HCT116 (cell line): ENCODE measurements at regions not wholly inside any gene's neighbourhood (a gene's known extent, or its start where the extent isn't known, plus 50 kb on each side); places are given as distances from the start of the nearest gene placed in this dataset.
A peak's percentile ranks its signal among the peaks of the same experiment; 100 is the strongest.

Source experiments
- ATAC-seq: fragments of 200-7000 bp; cut with Tn5 transposase; 2 replicates; pipeline ENCODE4 v1.9.1; 2020; ENCODE audit warnings: mild to moderate bottlenecking, moderate library complexity
- BruUV-seq: library from RNA; stranded (reverse); fragments of 400-500 nt; replicated peaks from 2 replicates; lab custom pipeline; 2021; lab: Mats Ljungman, UMichigan
- CTCF ChIA-PET: fragments of 300-600 bp; sonication (Branson Sonifier 250); formaldehyde crosslinking; loops from one replicate; lab custom pipeline; 2021; ENCODE audit warnings: antibody characterized with exemption; lab: Charles Lee
- POLR2A ChIA-PET: fragments of 300-600, 350-600 bp; sonication (Branson Sonifier 250); formaldehyde crosslinking; loops from one replicate; lab custom pipeline; 2021; ENCODE audit warnings: antibody characterized with exemption; lab: Charles Lee
- RAD21 ChIA-PET, 2 experiments: fragments of 300-600 bp; sonication (Branson Sonifier 250); formaldehyde crosslinking; loops; one replicate each; lab custom pipeline; 2023; ENCODE audit warnings: low total read pairs in 2 of 2; ENCODE audit not compliant: uncharacterized antibody in 2 of 2, unreplicated experiment in 2 of 2, low non-redundant PET in 1 of 2; lab: Charles Lee
- DNase-seq: peaks from one replicate; pipeline ENCODE4 v3.0.0-alpha.2; 2010; ENCODE audit warnings: low read depth, low spot score
- H2AFZ ChIP-seq: fragments of 200-600 bp; shearing (Covaris generic), sonication (generic); 2 replicates; pipeline ENCODE4 v1.6.1; 2017; ENCODE audit warnings: low read depth, mixed run types, mixed read lengths, antibody characterized with exemption, low read length; ENCODE audit not compliant: poor library complexity, severe bottlenecking
- H3K27ac ChIP-seq: 2 replicates; pipeline ENCODE4 v1.5.1; 2012; ENCODE audit warnings: low read depth, low read length
- H3K27me3 ChIP-seq: fragments of 200-600 bp; sonication (generic); 2 replicates; pipeline ENCODE4 v1.6.1; 2016; ENCODE audit warnings: mixed run types, low read length, mixed read lengths; ENCODE audit not compliant: insufficient read depth
- H3K36me3 ChIP-seq, 2 experiments: fragments of 200-500 bp in 1 of 2; fragments of 200-600 bp in 1 of 2; sonication (Bioruptor generic) in 1 of 2; sonication (generic) in 1 of 2; 2 replicates each; pipeline versions ENCODE4 v1.5.1 to v1.6.1; 2014 to 2016; ENCODE audit warnings: low read length in 2 of 2, inconsistent platforms in 1 of 2, mixed read lengths in 1 of 2, mixed run types in 1 of 2; ENCODE audit not compliant: insufficient read depth in 2 of 2, control insufficient read depth in 1 of 2
- H3K4me1 ChIP-seq, 2 experiments: fragments of 200-600 bp in 1 of 2; sonication (generic) in 1 of 2; 2 replicates each; pipeline versions ENCODE4 v1.5.1 to v1.6.1; 2012 to 2017; ENCODE audit warnings: low read length in 2 of 2, inconsistent platforms in 1 of 2, mild to moderate bottlenecking in 1 of 2, mixed read lengths in 1 of 2, mixed run types in 1 of 2, moderate library complexity in 1 of 2; ENCODE audit not compliant: insufficient read depth in 2 of 2, control insufficient read depth in 1 of 2
- H3K4me2 ChIP-seq: fragments of 200-600 bp; sonication (generic); 2 replicates; pipeline ENCODE4 v1.6.1; 2017; ENCODE audit warnings: mixed run types, low read length, mixed read lengths
- H3K4me3 ChIP-seq, 2 experiments: fragments of 200-600 bp in 1 of 2; sonication (generic) in 1 of 2; replicated peaks in 1 of 2; 2 replicates each; pipeline ENCODE4 v1.5.1; 2011 to 2016; ENCODE audit warnings: low read length in 2 of 2, control low read depth in 1 of 2, low read depth in 1 of 2, mild to moderate bottlenecking in 1 of 2, mixed read lengths in 1 of 2, mixed run types in 1 of 2
- H3K79me2 ChIP-seq: fragments of 200-600 bp; sonication (generic); 2 replicates; pipeline ENCODE4 v1.6.1; 2017; ENCODE audit warnings: mild to moderate bottlenecking, mixed run types, low read length, moderate library complexity, mixed read lengths; ENCODE audit not compliant: insufficient read depth
- H3K9ac ChIP-seq: fragments of 200-600 bp; sonication (generic); 2 replicates; pipeline ENCODE4 v1.6.1; 2016; ENCODE audit warnings: low read length, mixed read lengths
- H3K9me2 ChIP-seq: fragments of 200-600 bp; sonication (generic), shearing (Covaris generic); 2 replicates; pipeline ENCODE4 v1.6.1; 2017; ENCODE audit warnings: mixed run types, mild to moderate bottlenecking, moderate library complexity; ENCODE audit not compliant: insufficient read depth
- H3K9me3 ChIP-seq, 2 experiments: fragments of 200-500 bp in 1 of 2; fragments of 200-600 bp in 1 of 2; sonication (Bioruptor generic) in 1 of 2; sonication (generic) in 1 of 2; 2 replicates each; pipeline ENCODE4 v1.6.1; 2014 to 2017; ENCODE audit warnings: low read length in 2 of 2, mixed read lengths in 2 of 2, inconsistent platforms in 1 of 2, low read depth in 1 of 2, mild to moderate bottlenecking in 1 of 2, mixed run types in 1 of 2, moderate library complexity in 1 of 2; ENCODE audit not compliant: control insufficient read depth in 1 of 2, insufficient read depth in 1 of 2
- H4K20me1 ChIP-seq: fragments of 200-600 bp; sonication (generic), shearing (Covaris generic); 2 replicates; pipeline ENCODE4 v1.6.1; 2017; ENCODE audit warnings: mixed run types, mild to moderate bottlenecking, moderate library complexity; ENCODE audit not compliant: insufficient read depth
- CBX3 ChIP-seq: IDR thresholded peaks from 2 replicates; pipeline ENCODE4 v1.6.1; 2012; ENCODE audit warnings: low read depth
- CEBPB ChIP-seq: IDR thresholded peaks from 2 replicates; pipeline ENCODE4 v1.6.1; 2012; ENCODE audit warnings: low read depth
- EGR1 ChIP-seq: IDR thresholded peaks from 2 replicates; pipeline ENCODE4 v1.6.1; 2012; ENCODE audit warnings: low read depth
- ELF1 ChIP-seq: IDR thresholded peaks from 2 replicates; pipeline ENCODE4 v1.6.1; 2012; ENCODE audit warnings: low read depth, borderline replicate concordance
- EZH2 ChIP-seq: fragments of 200-600 bp; sonication (generic); IDR thresholded peaks from 2 replicates; pipeline ENCODE4 v1.6.1; 2017; ENCODE audit warnings: antibody characterized with exemption, mixed run types
- EZH2phosphoT487 ChIP-seq: fragments of 200-600 bp; IDR thresholded peaks from 2 replicates; pipeline ENCODE4 v1.6.1; 2018; ENCODE audit warnings: antibody characterized with exemption, borderline replicate concordance
- FOSL1 ChIP-seq: IDR thresholded peaks from 2 replicates; pipeline ENCODE4 v1.6.1; 2012; ENCODE audit warnings: low read depth
- JUND ChIP-seq: IDR thresholded peaks from 2 replicates; pipeline ENCODE4 v1.6.1; 2012
- POLR2AphosphoS5 ChIP-seq: IDR thresholded peaks from 2 replicates; pipeline ENCODE4 v1.6.1; 2011; ENCODE audit warnings: mild to moderate bottlenecking, low read depth, low read length, moderate library complexity
- RAD21 ChIP-seq: IDR thresholded peaks from 2 replicates; pipeline ENCODE4 v1.6.1; 2012; ENCODE audit warnings: low read depth, mild to moderate bottlenecking
- SIN3A ChIP-seq: IDR thresholded peaks from 2 replicates; pipeline ENCODE4 v1.6.1; 2012; ENCODE audit warnings: low read depth
- SP1 ChIP-seq: IDR thresholded peaks from 2 replicates; pipeline ENCODE4 v1.6.1; 2012; ENCODE audit warnings: low read depth
- TCF7L2 ChIP-seq: IDR thresholded peaks from 2 replicates; pipeline ENCODE4 v1.7.0; 2011; ENCODE audit warnings: borderline replicate concordance, inconsistent platforms; ENCODE audit not compliant: insufficient read depth, insufficient read length; ENCODE audit errors: extremely low read depth
- YY1 ChIP-seq: IDR thresholded peaks from 2 replicates; pipeline ENCODE4 v1.6.1; 2011; ENCODE audit warnings: low read length, low read depth, moderate library complexity, mild to moderate bottlenecking; ENCODE audit not compliant: insufficient replicate concordance; ENCODE audit errors: extremely low read depth
- ZFX ChIP-seq: fragments of 450-650 bp; IDR thresholded peaks from 2 replicates; pipeline ENCODE4 v1.6.1; 2017
- ZNF274 ChIP-seq: fragments of 200-500 bp; sonication (Bioruptor generic); IDR thresholded peaks from 2 replicates; pipeline ENCODE4 v1.6.1; 2014; ENCODE audit warnings: mild to moderate bottlenecking, low read depth, low read length, inconsistent platforms
- intact Hi-C: fragments of 100-400 bp; cut with micrococcal nuclease; formaldehyde crosslinking; loops from 2 replicates; pipeline ENCODE4 v1.10.0; 2022
- TF ChIP-seq, protein P1 (sequence below): IDR thresholded peaks from 2 replicates; pipeline ENCODE4 v1.6.1; 2012
- TF ChIP-seq, protein P2 (sequence below): IDR thresholded peaks from 2 replicates; pipeline ENCODE4 v1.6.1; 2012
- TF ChIP-seq, protein P3 (sequence below): IDR thresholded peaks from 2 replicates; pipeline ENCODE4 v1.6.1; 2012; ENCODE audit warnings: low read depth
- TF ChIP-seq, protein P4 (sequence below), 3 experiments: fragments of 200-600 bp in 1 of 3; sonication (generic) in 1 of 3; IDR thresholded peaks in 2 of 3; conservative IDR thresholded peaks in 1 of 3; 2 replicates each; pipeline ENCODE4 v1.5.1; 2012 to 2017; ENCODE audit warnings: low read depth in 2 of 3, low read length in 2 of 3, antibody characterized with exemption in 1 of 3, borderline replicate concordance in 1 of 3, control low read depth in 1 of 3, mild to moderate bottlenecking in 1 of 3, mixed read lengths in 1 of 3, mixed run types in 1 of 3, moderate library complexity in 1 of 3; ENCODE audit not compliant: insufficient read depth in 1 of 3

DNA sequence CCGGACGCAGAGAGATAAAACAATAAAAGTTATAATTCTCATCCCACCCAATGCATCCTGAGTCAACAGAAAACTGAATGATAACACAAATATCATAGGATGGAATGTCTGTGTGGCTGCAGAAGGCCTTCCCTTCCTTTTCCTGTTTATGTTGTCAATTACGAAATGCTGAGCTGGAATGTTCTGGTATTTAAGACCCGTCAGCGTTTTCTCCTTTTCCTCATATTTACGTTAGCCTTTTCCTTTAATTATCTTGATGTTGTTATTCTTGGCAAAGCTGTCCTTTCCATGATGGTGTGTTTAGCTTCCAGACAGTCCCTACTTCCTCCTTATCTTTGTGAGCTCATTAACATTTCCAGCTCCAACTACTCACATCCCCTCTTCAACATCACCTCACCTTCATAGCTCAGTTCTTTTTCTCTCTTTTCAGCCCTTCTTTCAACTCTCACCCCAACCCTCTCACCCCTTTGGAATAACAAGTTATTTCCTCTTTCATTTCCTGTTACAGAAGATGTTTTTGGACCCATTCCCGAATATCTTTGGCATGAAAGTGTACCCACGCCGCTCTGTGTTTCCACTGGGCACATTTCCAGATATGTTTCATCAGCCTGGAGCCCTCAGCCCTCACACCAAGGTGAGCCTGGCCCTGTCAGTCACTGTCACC, 221.6 kb downstream of the NR2F1-AS1 start:
- BruUV-seq: TSS peak; percentile 85
- POLR2A ChIA-PET: interaction anchor here (0.7 to 1.7 kb wide), 5 partner anchors 9 to 224 kb away, joined by 3 to 6 read pairs (median 3); partner anchors contain the start of gene NR2F1
- no peak overlapping the region for H3K9ac ChIP-seq
- H3K4me1 ChIP-seq: peaks cover 19 to 37% of the 10 kb centered on the region in 2 experiments
- no peaks in the 10 kb centered on the region for H3K79me2 ChIP-seq
- H3K27me3 ChIP-seq: no peaks in the 10 kb centered on the region
- peak overlapping the region; percentile 88 for H2AFZ ChIP-seq
- CTCF ChIA-PET: interaction anchor here (1.1 kb wide), 1 partner anchor 442 kb away, joined by 3 read pairs; no protein-coding TSS in a partner anchor
- no peaks in the 10 kb centered on the region for H3K36me3 ChIP-seq
- peak overlapping the region; percentile 33 to 52 for H3K4me3 ChIP-seq
- H3K27ac ChIP-seq: peak overlapping the region; percentile 75
- peak; percentile 90 for DNase-seq
- H3K9me3 ChIP-seq: no peaks in the 10 kb centered on the region
- no peaks in the 10 kb centered on the region for H4K20me1 ChIP-seq
- RAD21 ChIA-PET: interaction anchor here in 1 of 2 experiments (0.7 kb wide), 2 partner anchors 450 to 672 kb away, joined by 4 to 5 read pairs; no protein-coding TSS in a partner anchor
- H3K9me2 ChIP-seq: no peaks in the 10 kb centered on the region
- peak overlapping the region; percentile 80 for H3K4me2 ChIP-seq
- ATAC-seq: peak; percentile 93
- intact Hi-C loops: loop anchor here (1.0 kb wide), 1 partner anchor 281 kb away; no protein-coding TSS in a partner anchor
- TF ChIP-seq, protein P1, sequence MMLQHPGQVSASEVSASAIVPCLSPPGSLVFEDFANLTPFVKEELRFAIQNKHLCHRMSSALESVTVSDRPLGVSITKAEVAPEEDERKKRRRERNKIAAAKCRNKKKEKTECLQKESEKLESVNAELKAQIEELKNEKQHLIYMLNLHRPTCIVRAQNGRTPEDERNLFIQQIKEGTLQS: peak; percentile 92
- TF ChIP-seq EGR1 (peak; percentile 23; the same call in 1 of the 2 replicates), TCF7L2 (no peak), CBX3 (peak; percentile 65; the same call in 1 of the 2 replicates), EZH2phosphoT487 (no peak), SP1 (peak; percentile 89), EZH2 (no peak), ZFX (no peak), FOSL1 (peak; percentile 51), SIN3A (peak; percentile 73), ELF1 (no peak; the same call in 1 of the 2 replicates), POLR2AphosphoS5 (peak; percentile 70), JUND (peak; percentile 56), CEBPB (peak; percentile 89), ZNF274 (no peak), RAD21 (peak; percentile 18; the same call in 1 of the 2 replicates), YY1 (no peak)
- TF ChIP-seq, protein P2, sequence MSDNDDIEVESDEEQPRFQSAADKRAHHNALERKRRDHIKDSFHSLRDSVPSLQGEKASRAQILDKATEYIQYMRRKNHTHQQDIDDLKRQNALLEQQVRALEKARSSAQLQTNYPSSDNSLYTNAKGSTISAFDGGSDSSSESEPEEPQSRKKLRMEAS: peak; percentile 78
- TF ChIP-seq, protein P3, sequence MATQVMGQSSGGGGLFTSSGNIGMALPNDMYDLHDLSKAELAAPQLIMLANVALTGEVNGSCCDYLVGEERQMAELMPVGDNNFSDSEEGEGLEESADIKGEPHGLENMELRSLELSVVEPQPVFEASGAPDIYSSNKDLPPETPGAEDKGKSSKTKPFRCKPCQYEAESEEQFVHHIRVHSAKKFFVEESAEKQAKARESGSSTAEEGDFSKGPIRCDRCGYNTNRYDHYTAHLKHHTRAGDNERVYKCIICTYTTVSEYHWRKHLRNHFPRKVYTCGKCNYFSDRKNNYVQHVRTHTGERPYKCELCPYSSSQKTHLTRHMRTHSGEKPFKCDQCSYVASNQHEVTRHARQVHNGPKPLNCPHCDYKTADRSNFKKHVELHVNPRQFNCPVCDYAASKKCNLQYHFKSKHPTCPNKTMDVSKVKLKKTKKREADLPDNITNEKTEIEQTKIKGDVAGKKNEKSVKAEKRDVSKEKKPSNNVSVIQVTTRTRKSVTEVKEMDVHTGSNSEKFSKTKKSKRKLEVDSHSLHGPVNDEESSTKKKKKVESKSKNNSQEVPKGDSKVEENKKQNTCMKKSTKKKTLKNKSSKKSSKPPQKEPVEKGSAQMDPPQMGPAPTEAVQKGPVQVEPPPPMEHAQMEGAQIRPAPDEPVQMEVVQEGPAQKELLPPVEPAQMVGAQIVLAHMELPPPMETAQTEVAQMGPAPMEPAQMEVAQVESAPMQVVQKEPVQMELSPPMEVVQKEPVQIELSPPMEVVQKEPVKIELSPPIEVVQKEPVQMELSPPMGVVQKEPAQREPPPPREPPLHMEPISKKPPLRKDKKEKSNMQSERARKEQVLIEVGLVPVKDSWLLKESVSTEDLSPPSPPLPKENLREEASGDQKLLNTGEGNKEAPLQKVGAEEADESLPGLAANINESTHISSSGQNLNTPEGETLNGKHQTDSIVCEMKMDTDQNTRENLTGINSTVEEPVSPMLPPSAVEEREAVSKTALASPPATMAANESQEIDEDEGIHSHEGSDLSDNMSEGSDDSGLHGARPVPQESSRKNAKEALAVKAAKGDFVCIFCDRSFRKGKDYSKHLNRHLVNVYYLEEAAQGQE: no peak
- TF ChIP-seq, protein P4, sequence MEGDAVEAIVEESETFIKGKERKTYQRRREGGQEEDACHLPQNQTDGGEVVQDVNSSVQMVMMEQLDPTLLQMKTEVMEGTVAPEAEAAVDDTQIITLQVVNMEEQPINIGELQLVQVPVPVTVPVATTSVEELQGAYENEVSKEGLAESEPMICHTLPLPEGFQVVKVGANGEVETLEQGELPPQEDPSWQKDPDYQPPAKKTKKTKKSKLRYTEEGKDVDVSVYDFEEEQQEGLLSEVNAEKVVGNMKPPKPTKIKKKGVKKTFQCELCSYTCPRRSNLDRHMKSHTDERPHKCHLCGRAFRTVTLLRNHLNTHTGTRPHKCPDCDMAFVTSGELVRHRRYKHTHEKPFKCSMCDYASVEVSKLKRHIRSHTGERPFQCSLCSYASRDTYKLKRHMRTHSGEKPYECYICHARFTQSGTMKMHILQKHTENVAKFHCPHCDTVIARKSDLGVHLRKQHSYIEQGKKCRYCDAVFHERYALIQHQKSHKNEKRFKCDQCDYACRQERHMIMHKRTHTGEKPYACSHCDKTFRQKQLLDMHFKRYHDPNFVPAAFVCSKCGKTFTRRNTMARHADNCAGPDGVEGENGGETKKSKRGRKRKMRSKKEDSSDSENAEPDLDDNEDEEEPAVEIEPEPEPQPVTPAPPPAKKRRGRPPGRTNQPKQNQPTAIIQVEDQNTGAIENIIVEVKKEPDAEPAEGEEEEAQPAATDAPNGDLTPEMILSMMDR (IDR thresholded peaks at IDR 0.05 in 2 of 3, conservative IDR thresholded peaks at IDR 0.05 in 1 of 3; ENCODE audit: borderline replicate concordance in 1 of 3, insufficient read depth in 1 of 3, low read depth in 2 of 3, low read length in 2 of 3): no peak
